HEK293 (cell line): ENCODE measurements at regions not wholly inside any gene's neighbourhood (a gene's known extent, or its start where the extent isn't known, plus 50 kb on each side); places are given as distances from the start of the nearest gene placed in this dataset.

Experiments used
- CTCF ChIP-seq: fragments of 450-650 bp; formaldehyde crosslinking; IDR thresholded peaks from 2 replicates; pipeline ENCODE4 v1.5.1; 2016; ENCODE audit warnings: missing biosample characterization, missing genetic modification characterization
- GLIS2 ChIP-seq: fragments of 450-650 bp; formaldehyde crosslinking; IDR thresholded peaks from 2 replicates; pipeline ENCODE4 v1.5.1; 2016; ENCODE audit warnings: missing biosample characterization, missing genetic modification characterization
- KLF9 ChIP-seq: fragments of 450-650 bp; formaldehyde crosslinking; IDR thresholded peaks from 2 replicates; pipeline ENCODE4 v1.5.1; 2016; ENCODE audit warnings: missing biosample characterization, missing genetic modification characterization, low read depth
- MZF1 ChIP-seq: fragments of 450-650 bp; formaldehyde crosslinking; IDR thresholded peaks from 2 replicates; pipeline ENCODE4 v1.5.1; 2017; ENCODE audit warnings: missing biosample characterization, missing genetic modification characterization, borderline replicate concordance
- OSR2 ChIP-seq: fragments of 450-650 bp; formaldehyde crosslinking; IDR thresholded peaks from 2 replicates; pipeline ENCODE4 v1.5.1; 2016; ENCODE audit warnings: missing biosample characterization, missing genetic modification characterization
- RBAK ChIP-seq: fragments of 450-650 bp; formaldehyde crosslinking; IDR thresholded peaks from 2 replicates; pipeline ENCODE4 v1.5.1; 2016; ENCODE audit warnings: missing biosample characterization, missing genetic modification characterization
- TCF7L2 ChIP-seq: IDR thresholded peaks from 2 replicates; pipeline ENCODE4 v1.6.1; 2011; ENCODE audit warnings: low read depth, mild to moderate bottlenecking, inconsistent platforms, low read length, moderate library complexity, borderline replicate concordance
- ZNF112 ChIP-seq: fragments of 450-650 bp; formaldehyde crosslinking; IDR thresholded peaks from 2 replicates; pipeline ENCODE4 v1.5.0; 2017; ENCODE audit warnings: missing biosample characterization, missing genetic modification characterization
- ZNF174 ChIP-seq: fragments of 450-650 bp; formaldehyde crosslinking; IDR thresholded peaks from 2 replicates; pipeline ENCODE4 v1.5.0; 2017; ENCODE audit warnings: missing biosample characterization, mild to moderate bottlenecking, missing genetic modification characterization
- ZNF311 ChIP-seq: fragments of 450-650 bp; formaldehyde crosslinking; IDR thresholded peaks from 2 replicates; pipeline ENCODE4 v1.5.1; 2017; ENCODE audit warnings: missing biosample characterization, missing genetic modification characterization, borderline replicate concordance
- ZNF398 ChIP-seq: fragments of 450-650 bp; formaldehyde crosslinking; IDR thresholded peaks from 2 replicates; pipeline ENCODE4 v1.5.1; 2017; ENCODE audit warnings: missing biosample characterization, missing genetic modification characterization
- ZNF639 ChIP-seq: fragments of 450-650 bp; formaldehyde crosslinking; IDR thresholded peaks from 2 replicates; pipeline ENCODE4 v1.5.1; 2016; ENCODE audit warnings: missing biosample characterization, missing genetic modification characterization
- ZSCAN5A ChIP-seq: fragments of 450-650 bp; formaldehyde crosslinking; IDR thresholded peaks from 2 replicates; pipeline ENCODE4 v1.5.1; 2016; ENCODE audit warnings: missing biosample characterization, missing genetic modification characterization

- TF ChIP-seq CTCF (tag by site-specific recombination) (no peak), ZNF112 (tag by site-specific recombination) (no peak), ZNF398 (tag by site-specific recombination) (no peak; the same call in 1 of the 2 replicates), RBAK (tag by site-specific recombination) (no peak), ZSCAN5A (no peak), GLIS2 (tag by site-specific recombination) (no peak), MZF1 (tag by site-specific recombination) (no peak; the same call in 1 of the 2 replicates), ZNF311 (tag by site-specific recombination) (no peak), TCF7L2 (peak; percentile 89), OSR2 (tag by site-specific recombination) (peak; percentile 96), KLF9 (tag by site-specific recombination) (no peak), ZNF174 (tag by site-specific recombination) (no peak), ZNF639 (peak; percentile 57)
Measured at GRCh38 chr5:125274938-125275724, 528.7 kb upstream of the ZNF608 start.
